K562 (cell line): ENCODE measurements at regions not wholly inside any gene's neighbourhood (a gene's known extent, or its start where the extent isn't known, plus 50 kb on each side); places are given as distances from the start of the nearest gene placed in this dataset.

Experiments used
- ATAC-seq: fragments of 200-7000 bp; cut with Tn5 transposase; 3 replicates; pipeline ENCODE4 v1.9.1; 2020; ENCODE audit warnings: moderate library complexity
- BruUV-seq: library from RNA; stranded (reverse); fragments of 400-500 nt; replicated peaks from 2 replicates; lab custom pipeline; 2021; lab: Mats Ljungman, UMichigan
- CTCF ChIA-PET: fragments of 300-600 bp; formaldehyde crosslinking; extraction: SDS; loops from one replicate; lab custom pipeline; 2021; ENCODE audit warnings: low intra/inter-chr PET ratio; lab: Yijun Ruan, JAX
- POLR2A ChIA-PET: fragments of 300-600, 350-650 bp; sonication (Branson Sonifier 250); formaldehyde crosslinking; extraction: SDS; loops from one replicate; lab custom pipeline; 2021; ENCODE audit warnings: antibody characterized with exemption, inconsistent platforms; lab: Yijun Ruan, JAX
- DNase-seq, 4 experiments: peaks; one replicate each; pipeline versions ENCODE4 v3.0.0 to v3.0.0-alpha.2; 2011 to 2018; ENCODE audit warnings: low spot score in 3 of 4, mixed read lengths in 3 of 4; ENCODE audit errors: extremely low read depth in 1 of 4
- FAIRE-seq: peaks from 2 replicates; lab custom pipeline; 2011; peaks lifted over from hg19 to GRCh38; lab: Jason Lieb, UNC
- H2AFZ ChIP-seq: 2 replicates; pipeline ENCODE4 v1.6.0; 2011; ENCODE audit warnings: low read depth, low read length, control low read depth, inconsistent platforms
- H3K27ac ChIP-seq: fragments of 200-600 bp; 3 replicates; pipeline ENCODE4 v1.8.0; 2011; ENCODE audit warnings: low read depth, mild to moderate bottlenecking, control low read depth, inconsistent platforms, low read length, moderate library complexity, mixed read lengths; ENCODE audit errors: extremely low read depth
- H3K27me3 ChIP-seq, 2 experiments: fragments of 300-600 bp in 1 of 2; 2 replicates in 1 of 2; 3 replicates in 1 of 2; pipeline versions ENCODE4 v1.6.0 to v1.8.0; 2011; ENCODE audit warnings: inconsistent platforms in 2 of 2, low read length in 2 of 2, mild to moderate bottlenecking in 1 of 2, mixed read lengths in 1 of 2, moderate library complexity in 1 of 2; ENCODE audit not compliant: control insufficient read depth in 2 of 2, insufficient read depth in 2 of 2
- H3K36me3 ChIP-seq: fragments of 300-600 bp; 3 replicates; pipeline ENCODE4 v1.8.0; 2011; ENCODE audit warnings: mild to moderate bottlenecking, low read length, inconsistent platforms; ENCODE audit not compliant: control insufficient read depth, insufficient read depth
- H3K4me1 ChIP-seq, 2 experiments: fragments of 200-600 bp in 1 of 2; replicated peaks in 1 of 2; 2 replicates in 1 of 2; 3 replicates in 1 of 2; pipeline versions ENCODE4 v1.5.1 to v1.8.0; 2011; ENCODE audit warnings: inconsistent platforms in 2 of 2, low read length in 2 of 2, mild to moderate bottlenecking in 1 of 2, mixed read lengths in 1 of 2, moderate library complexity in 1 of 2; ENCODE audit not compliant: control insufficient read depth in 2 of 2, insufficient read depth in 2 of 2
- H3K4me2 ChIP-seq: 2 replicates; pipeline ENCODE4 v1.6.1; 2011; ENCODE audit warnings: low read length, control low read depth, inconsistent platforms, mixed read lengths; ENCODE audit not compliant: insufficient read depth
- H3K4me3 ChIP-seq: fragments of 200-600 bp; sonication (generic), shearing (Covaris generic); 2 replicates; pipeline ENCODE4 v1.5.1; 2016; ENCODE audit warnings: control low read depth, inconsistent platforms
- H3K79me2 ChIP-seq: fragments of 200-600 bp; 3 replicates; pipeline ENCODE4 v1.8.0; 2011; ENCODE audit warnings: low read length, inconsistent platforms; ENCODE audit not compliant: control insufficient read depth, insufficient read depth
- H3K9ac ChIP-seq, 2 experiments: 2 replicates each; pipeline versions ENCODE4 v1.6.0 to v1.6.1; 2011; ENCODE audit warnings: low read depth in 2 of 2, low read length in 2 of 2, control low read depth in 1 of 2, inconsistent platforms in 1 of 2, mild to moderate bottlenecking in 1 of 2, mixed read lengths in 1 of 2; ENCODE audit not compliant: insufficient read depth in 1 of 2
- H3K9me1 ChIP-seq: one replicate; pipeline ENCODE4 v1.6.0; 2011; ENCODE audit warnings: inconsistent platforms, mild to moderate bottlenecking, low read length, moderate library complexity; ENCODE audit not compliant: control insufficient read depth, insufficient read depth
- H3K9me3 ChIP-seq: replicated peaks from 2 replicates; pipeline ENCODE4 v1.5.1; 2011; ENCODE audit warnings: low read depth, low read length, inconsistent platforms; ENCODE audit not compliant: control insufficient read depth, insufficient read depth
- H4K20me1 ChIP-seq: replicated peaks from 2 replicates; pipeline ENCODE4 v1.6.1; 2011; ENCODE audit warnings: low read length, inconsistent platforms, mixed read lengths; ENCODE audit not compliant: control insufficient read depth, insufficient read depth
- EHMT2 ChIP-seq: fragments of 450-650 bp; IDR thresholded peaks from 2 replicates; pipeline ENCODE4 v1.6.1; 2018; ENCODE audit warnings: antibody characterized with exemption
- NFRKB ChIP-seq: fragments of 450-650 bp; IDR thresholded peaks from 2 replicates; pipeline ENCODE4 v1.6.1; 2016; ENCODE audit warnings: low read depth
- PRPF4 ChIP-seq: fragments of 200-400 bp; formaldehyde crosslinking; IDR thresholded peaks from one replicate; pipeline ENCODE4 v1.6.1; 2017; ENCODE audit warnings: low read length, low read depth, mild to moderate bottlenecking; ENCODE audit not compliant: insufficient read depth, poor library complexity, severe bottlenecking
- ZEB2 ChIP-seq: fragments of 450-650 bp; IDR thresholded peaks from 2 replicates; pipeline ENCODE4 v1.6.1; 2016
- WGBS: fragments of 100-300 bp; shearing (Covaris generic); methylation state at CpG from one replicate; pipeline ENCODE4 v1.1.6; 2016; ENCODE audit warnings: low coverage, mixed read lengths; ENCODE audit not compliant: insufficient coverage; ENCODE audit errors: missing lambda C conversion rate; 5-methylcytosine and 5-hydroxymethylcytosine counted together
- in situ Hi-C: fragments of 300-500 bp; cut with MboI; formaldehyde crosslinking; loops from 4 replicates; pipeline ENCODE4 v1.15.0; 2018; ENCODE audit warnings: inconsistent platforms, mixed read lengths
- intact Hi-C: fragments of 100-400 bp; cut with micrococcal nuclease; formaldehyde crosslinking; loops from 2 replicates; pipeline ENCODE4 v1.14.2; 2022
- TF ChIP-seq, protein P1 (sequence below): sonication (generic); formaldehyde crosslinking; IDR thresholded peaks from 2 replicates; pipeline ENCODE4 v1.8.0; 2023; ENCODE audit warnings: mild to moderate bottlenecking, missing genetic modification reagents
- TF ChIP-seq, protein P2 (sequence below): sonication (generic); formaldehyde crosslinking; IDR thresholded peaks from 2 replicates; pipeline ENCODE4 v1.8.1; 2023; ENCODE audit warnings: missing genetic modification reagents, mild to moderate bottlenecking, borderline replicate concordance

DNA sequence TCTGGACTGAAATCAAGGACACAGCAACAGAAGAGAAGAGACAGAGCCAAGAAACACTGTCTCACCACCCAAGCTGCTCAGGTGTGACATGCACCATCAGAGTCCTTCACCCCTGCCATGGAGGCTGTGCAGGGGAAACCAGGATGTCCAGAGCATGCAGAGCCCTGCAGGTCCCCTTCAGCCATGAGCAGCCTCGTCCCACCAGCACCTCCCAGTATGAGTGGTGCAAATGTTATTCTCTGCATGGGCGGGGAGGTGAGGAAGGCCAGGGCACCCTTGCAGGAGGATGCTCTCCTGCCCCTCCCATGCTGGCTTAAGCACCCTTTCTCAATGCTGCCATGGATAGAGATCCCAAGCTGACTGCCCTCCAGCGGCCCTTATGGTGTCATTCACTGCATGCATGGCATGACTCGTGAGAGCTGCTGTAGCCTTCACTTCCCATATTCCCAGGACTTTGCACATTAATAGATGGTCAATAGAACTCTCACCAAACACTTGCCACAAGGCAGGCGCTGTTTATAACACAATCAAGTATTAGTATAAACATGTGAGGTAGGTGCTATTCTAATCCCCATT, 171.0 kb downstream of the ANAPC1 start (continued):
- TF ChIP-seq PRPF4 = no peak
- no peak for TF ChIP-seq EHMT2
- TF ChIP-seq ZEB2 = no peak
- TF ChIP-seq, protein P1, sequence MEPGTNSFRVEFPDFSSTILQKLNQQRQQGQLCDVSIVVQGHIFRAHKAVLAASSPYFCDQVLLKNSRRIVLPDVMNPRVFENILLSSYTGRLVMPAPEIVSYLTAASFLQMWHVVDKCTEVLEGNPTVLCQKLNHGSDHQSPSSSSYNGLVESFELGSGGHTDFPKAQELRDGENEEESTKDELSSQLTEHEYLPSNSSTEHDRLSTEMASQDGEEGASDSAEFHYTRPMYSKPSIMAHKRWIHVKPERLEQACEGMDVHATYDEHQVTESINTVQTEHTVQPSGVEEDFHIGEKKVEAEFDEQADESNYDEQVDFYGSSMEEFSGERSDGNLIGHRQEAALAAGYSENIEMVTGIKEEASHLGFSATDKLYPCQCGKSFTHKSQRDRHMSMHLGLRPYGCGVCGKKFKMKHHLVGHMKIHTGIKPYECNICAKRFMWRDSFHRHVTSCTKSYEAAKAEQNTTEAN (CRISPR knock-in tag) = no peak
- TF ChIP-seq NFRKB = no peak
- TF ChIP-seq, all 486 proteins: peak for 0

- BruUV-seq = no TSS peak
- in situ Hi-C loops (loop anchor here (25.0 kb wide), 2 partner anchors 204 to 904 kb away; no protein-coding TSS in a partner anchor), intact Hi-C loops (no loop called here)
- Histone ChIP-seq H3K27me3 (no peaks in the 10 kb centered on the region), H3K9me1 (no peaks in the 10 kb centered on the region), H3K27ac (no peak overlapping the region), H3K4me2 (no peak overlapping the region), H3K4me3 (no peak overlapping the region), H3K36me3 (no peaks in the 10 kb centered on the region), H3K9me3 (no peaks in the 10 kb centered on the region), H2AFZ (no peak overlapping the region), H4K20me1 (no peaks in the 10 kb centered on the region; the same call in 1 of the 2 replicates), H3K4me1 (no peaks in the 10 kb centered on the region), H3K9ac (no peak overlapping the region), H3K79me2 (no peaks in the 10 kb centered on the region)
- POLR2A ChIA-PET = interaction anchor here (1.0 kb wide), 1 partner anchor 16 kb away, joined by 3 read pairs; no protein-coding TSS in a partner anchor
- ATAC-seq = no peak
- TF ChIP-seq, protein P2, sequence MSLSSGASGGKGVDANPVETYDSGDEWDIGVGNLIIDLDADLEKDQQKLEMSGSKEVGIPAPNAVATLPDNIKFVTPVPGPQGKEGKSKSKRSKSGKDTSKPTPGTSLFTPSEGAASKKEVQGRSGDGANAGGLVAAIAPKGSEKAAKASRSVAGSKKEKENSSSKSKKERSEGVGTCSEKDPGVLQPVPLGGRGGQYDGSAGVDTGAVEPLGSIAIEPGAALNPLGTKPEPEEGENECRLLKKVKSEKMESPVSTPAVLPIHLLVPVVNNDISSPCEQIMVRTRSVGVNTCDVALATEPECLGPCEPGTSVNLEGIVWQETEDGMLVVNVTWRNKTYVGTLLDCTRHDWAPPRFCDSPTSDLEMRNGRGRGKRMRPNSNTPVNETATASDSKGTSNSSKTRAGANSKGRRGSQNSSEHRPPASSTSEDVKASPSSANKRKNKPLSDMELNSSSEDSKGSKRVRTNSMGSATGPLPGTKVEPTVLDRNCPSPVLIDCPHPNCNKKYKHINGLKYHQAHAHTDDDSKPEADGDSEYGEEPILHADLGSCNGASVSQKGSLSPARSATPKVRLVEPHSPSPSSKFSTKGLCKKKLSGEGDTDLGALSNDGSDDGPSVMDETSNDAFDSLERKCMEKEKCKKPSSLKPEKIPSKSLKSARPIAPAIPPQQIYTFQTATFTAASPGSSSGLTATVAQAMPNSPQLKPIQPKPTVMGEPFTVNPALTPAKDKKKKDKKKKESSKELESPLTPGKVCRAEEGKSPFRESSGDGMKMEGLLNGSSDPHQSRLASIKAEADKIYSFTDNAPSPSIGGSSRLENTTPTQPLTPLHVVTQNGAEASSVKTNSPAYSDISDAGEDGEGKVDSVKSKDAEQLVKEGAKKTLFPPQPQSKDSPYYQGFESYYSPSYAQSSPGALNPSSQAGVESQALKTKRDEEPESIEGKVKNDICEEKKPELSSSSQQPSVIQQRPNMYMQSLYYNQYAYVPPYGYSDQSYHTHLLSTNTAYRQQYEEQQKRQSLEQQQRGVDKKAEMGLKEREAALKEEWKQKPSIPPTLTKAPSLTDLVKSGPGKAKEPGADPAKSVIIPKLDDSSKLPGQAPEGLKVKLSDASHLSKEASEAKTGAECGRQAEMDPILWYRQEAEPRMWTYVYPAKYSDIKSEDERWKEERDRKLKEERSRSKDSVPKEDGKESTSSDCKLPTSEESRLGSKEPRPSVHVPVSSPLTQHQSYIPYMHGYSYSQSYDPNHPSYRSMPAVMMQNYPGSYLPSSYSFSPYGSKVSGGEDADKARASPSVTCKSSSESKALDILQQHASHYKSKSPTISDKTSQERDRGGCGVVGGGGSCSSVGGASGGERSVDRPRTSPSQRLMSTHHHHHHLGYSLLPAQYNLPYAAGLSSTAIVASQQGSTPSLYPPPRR (CRISPR knock-in tag) = no peak
- CTCF ChIA-PET = no interaction called here
- 49% methylated on average over 12 of the region's 13 CpGs for WGBS
- FAIRE-seq = no peak
- DNase-seq = no peak
These were observed 167.7 kb downstream of the ANAPC1 start for GRCh38 chr2:111715987-111716904.
